AG09309 (cell line): ENCODE measurements at regions not wholly inside any gene's neighbourhood (a gene's known extent, or its start where the extent isn't known, plus 50 kb on each side); places are given as distances from the start of the nearest gene placed in this dataset.

ENCODE experiments used
- DNase-seq: peaks from one replicate; pipeline ENCODE4 v3.0.0-alpha.2; 2010; ENCODE audit warnings: low read depth
- H3K4me3 ChIP-seq: 2 replicates; pipeline ENCODE4 v1.5.1; 2011; ENCODE audit warnings: mild to moderate bottlenecking, low read depth, low read length, moderate library complexity; ENCODE audit not compliant: control insufficient read depth
- TF ChIP-seq, protein P1 (sequence below): IDR thresholded peaks from 2 replicates; pipeline ENCODE4 v1.5.1; 2011; ENCODE audit warnings: mild to moderate bottlenecking, low read depth, low read length, inconsistent platforms; ENCODE audit not compliant: insufficient read depth, control insufficient read depth; ENCODE audit errors: missing control alignments

DNA sequence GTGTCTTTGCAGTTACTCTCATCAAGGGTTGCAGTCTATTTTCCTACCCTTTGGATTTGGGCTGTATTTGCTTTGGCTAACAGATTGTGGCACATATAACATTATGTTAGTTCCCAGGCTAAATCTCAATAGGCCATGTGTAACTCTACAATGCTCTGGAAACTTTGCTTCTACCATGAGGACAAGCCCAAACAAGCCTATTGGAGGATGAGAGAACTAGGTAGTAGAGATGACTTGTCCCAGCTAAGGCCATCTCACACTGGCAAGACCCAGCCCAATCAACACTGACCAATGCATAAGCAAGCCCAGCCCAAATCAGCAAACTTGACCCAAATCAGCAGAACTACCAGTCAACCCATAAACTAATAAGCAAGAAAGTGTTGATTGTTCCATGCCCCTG is 311.8 kb downstream of the NDFIP2 start:
- no peak overlapping the region for H3K4me3 ChIP-seq
- no peak for DNase-seq
- TF ChIP-seq, protein P1, sequence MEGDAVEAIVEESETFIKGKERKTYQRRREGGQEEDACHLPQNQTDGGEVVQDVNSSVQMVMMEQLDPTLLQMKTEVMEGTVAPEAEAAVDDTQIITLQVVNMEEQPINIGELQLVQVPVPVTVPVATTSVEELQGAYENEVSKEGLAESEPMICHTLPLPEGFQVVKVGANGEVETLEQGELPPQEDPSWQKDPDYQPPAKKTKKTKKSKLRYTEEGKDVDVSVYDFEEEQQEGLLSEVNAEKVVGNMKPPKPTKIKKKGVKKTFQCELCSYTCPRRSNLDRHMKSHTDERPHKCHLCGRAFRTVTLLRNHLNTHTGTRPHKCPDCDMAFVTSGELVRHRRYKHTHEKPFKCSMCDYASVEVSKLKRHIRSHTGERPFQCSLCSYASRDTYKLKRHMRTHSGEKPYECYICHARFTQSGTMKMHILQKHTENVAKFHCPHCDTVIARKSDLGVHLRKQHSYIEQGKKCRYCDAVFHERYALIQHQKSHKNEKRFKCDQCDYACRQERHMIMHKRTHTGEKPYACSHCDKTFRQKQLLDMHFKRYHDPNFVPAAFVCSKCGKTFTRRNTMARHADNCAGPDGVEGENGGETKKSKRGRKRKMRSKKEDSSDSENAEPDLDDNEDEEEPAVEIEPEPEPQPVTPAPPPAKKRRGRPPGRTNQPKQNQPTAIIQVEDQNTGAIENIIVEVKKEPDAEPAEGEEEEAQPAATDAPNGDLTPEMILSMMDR, result no peak

DNA sequence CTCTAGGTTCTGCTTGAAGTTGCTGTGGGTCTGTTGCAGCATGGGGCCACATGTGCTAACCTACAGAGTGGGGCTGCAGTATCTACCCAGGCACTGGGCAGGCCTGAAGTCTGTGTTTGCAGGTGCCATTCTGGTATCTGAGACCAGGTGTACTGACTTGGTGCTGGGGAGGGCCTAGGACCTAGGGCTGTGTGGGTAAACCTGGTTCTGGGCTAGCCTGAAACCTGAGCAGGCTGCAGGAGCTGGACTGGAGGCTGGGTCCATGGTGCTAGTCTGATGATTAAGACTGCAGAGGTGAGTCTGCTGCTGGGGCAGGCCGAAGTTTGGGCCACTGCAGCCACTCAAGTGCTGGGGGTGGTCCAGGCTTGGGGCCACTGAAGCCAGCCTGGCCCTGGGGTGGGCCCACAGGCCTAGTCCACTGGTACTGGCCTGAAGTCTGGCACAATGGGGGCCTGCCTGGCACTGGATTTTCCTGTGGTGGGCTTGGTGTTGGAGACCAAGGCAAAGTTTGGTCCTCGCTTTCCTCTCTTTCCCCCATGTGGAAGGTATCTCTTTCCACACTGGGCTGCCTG is 310.6 kb downstream of the NDFIP2 start:
- H3K4me3 ChIP-seq, result no peak overlapping the region
- TF ChIP-seq, protein P1, result no peak
- no peak for DNase-seq

DNA sequence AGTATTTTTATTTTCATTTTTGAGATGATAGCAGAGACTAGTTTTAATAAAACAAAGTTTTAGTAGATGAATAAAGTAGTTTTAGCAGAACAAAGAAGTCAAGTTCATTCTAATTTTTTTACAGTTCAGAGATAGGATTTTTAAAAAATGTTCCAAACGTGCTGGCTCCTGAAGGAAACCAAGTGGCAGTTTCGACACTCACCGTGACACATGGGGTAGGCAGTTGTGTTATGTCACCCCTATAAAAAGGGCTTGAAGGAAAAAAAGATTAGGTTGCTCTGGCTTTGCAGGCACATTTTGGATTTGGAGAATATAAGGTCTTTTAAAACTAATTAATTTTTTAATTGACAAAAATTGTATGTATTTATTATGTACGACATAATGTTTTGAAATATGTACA is 305.2 kb downstream of the NDFIP2 start:
- no peak overlapping the region for H3K4me3 ChIP-seq
- DNase-seq, result no peak
- TF ChIP-seq, protein P1, result no peak

DNA sequence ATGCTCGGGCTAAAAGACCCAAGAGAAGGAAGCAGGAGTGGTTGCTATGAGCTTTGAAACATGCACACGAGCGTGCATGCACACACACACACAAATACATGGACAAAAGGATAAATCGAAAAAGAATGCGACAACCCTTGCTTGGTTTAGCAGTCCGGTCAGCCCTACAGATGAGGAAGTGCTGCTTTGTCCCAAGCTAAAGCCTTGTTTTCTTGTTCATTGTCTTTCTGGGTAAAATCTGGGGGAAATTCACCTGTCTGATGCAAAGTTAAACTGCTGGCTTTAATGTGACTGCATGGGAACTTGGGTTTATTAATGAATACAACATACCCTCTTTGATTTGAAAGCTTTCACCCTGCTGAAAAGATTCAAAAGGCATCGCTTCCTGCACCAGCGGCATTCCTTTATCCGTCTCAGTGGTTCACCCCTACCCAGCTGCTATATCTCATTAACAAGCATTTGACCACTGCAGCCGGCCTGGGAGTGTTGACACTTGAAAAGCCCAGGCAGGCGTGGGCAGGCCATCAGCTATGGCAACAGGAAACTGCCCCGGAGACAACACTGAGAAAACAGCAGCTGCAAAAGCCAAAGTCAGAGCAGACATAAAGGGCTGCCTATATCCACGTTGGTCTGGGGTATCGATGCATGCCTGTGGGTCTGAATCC is 301.7 kb downstream of the NDFIP2 start:
- no peak for DNase-seq
- TF ChIP-seq, protein P1, result no peak
- H3K4me3 ChIP-seq, result no peak overlapping the region

DNA sequence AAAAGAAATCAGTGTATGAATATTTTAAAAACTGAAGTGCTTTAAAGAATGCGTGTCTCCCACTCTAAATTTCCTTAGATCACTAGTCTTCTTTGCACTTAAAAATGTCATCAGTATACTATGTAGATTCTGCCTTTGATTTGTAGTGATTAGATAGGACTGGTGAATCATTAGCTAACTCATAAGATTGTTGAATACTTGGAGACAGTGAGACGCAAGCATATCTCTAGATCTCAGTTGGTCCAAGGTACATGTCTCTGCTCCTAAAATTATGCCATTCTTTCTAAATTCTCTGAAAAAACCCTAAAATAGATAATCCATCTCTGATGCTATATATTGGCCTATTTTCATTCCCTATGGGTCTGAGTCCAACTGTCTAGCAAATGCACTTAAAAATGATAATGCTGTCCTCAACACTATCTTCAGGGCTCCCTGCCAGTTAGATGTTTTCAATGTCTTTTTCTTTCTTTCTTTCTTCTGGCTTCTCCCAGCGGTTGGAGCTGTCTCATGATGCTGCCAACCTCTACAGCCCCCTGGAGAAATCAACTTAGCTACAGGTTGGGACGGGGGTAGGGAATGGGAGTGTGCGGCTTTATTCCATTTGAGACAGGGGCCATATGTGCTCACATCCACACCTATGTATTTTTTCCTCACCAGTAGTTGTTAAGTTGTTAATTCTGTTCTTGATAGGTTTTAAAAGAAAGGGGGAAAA is 301.0 kb downstream of the NDFIP2 start:
- no peak overlapping the region for H3K4me3 ChIP-seq
- TF ChIP-seq, protein P1, result no peak
- no peak for DNase-seq

DNA sequence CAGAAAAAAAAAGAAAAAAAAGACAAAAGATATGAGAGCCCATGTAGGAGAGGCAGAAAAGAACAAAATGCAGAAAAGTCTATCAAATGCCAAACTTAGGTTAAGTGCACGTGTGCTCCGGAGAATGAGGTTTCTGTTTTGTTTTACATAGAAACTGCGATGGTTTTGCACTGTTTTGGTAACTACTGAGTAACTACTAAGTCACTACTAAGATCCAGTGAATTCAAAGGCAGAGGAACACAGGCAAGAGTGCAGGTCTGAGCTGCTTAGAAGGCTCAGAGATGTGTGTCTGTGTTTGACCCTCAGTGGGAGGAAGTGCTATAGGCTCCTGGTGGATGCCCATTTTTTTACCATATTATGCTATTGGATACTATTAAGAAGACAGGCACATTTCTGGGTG is 299.3 kb downstream of the NDFIP2 start:
- TF ChIP-seq, protein P1, result no peak
- DNase-seq, result no peak
- H3K4me3 ChIP-seq, result no peak overlapping the region
